ENCODE measurements at regions not wholly inside any gene's neighbourhood (a gene's known extent, or its start where the extent isn't known, plus 50 kb on each side); places are given as distances from the start of the nearest gene placed in this dataset.

GRCh38 chr10:130512936-130513335 is 376.7 kb downstream of the GLRX3 start (continued):
- TF ChIP-seq, protein P1, sequence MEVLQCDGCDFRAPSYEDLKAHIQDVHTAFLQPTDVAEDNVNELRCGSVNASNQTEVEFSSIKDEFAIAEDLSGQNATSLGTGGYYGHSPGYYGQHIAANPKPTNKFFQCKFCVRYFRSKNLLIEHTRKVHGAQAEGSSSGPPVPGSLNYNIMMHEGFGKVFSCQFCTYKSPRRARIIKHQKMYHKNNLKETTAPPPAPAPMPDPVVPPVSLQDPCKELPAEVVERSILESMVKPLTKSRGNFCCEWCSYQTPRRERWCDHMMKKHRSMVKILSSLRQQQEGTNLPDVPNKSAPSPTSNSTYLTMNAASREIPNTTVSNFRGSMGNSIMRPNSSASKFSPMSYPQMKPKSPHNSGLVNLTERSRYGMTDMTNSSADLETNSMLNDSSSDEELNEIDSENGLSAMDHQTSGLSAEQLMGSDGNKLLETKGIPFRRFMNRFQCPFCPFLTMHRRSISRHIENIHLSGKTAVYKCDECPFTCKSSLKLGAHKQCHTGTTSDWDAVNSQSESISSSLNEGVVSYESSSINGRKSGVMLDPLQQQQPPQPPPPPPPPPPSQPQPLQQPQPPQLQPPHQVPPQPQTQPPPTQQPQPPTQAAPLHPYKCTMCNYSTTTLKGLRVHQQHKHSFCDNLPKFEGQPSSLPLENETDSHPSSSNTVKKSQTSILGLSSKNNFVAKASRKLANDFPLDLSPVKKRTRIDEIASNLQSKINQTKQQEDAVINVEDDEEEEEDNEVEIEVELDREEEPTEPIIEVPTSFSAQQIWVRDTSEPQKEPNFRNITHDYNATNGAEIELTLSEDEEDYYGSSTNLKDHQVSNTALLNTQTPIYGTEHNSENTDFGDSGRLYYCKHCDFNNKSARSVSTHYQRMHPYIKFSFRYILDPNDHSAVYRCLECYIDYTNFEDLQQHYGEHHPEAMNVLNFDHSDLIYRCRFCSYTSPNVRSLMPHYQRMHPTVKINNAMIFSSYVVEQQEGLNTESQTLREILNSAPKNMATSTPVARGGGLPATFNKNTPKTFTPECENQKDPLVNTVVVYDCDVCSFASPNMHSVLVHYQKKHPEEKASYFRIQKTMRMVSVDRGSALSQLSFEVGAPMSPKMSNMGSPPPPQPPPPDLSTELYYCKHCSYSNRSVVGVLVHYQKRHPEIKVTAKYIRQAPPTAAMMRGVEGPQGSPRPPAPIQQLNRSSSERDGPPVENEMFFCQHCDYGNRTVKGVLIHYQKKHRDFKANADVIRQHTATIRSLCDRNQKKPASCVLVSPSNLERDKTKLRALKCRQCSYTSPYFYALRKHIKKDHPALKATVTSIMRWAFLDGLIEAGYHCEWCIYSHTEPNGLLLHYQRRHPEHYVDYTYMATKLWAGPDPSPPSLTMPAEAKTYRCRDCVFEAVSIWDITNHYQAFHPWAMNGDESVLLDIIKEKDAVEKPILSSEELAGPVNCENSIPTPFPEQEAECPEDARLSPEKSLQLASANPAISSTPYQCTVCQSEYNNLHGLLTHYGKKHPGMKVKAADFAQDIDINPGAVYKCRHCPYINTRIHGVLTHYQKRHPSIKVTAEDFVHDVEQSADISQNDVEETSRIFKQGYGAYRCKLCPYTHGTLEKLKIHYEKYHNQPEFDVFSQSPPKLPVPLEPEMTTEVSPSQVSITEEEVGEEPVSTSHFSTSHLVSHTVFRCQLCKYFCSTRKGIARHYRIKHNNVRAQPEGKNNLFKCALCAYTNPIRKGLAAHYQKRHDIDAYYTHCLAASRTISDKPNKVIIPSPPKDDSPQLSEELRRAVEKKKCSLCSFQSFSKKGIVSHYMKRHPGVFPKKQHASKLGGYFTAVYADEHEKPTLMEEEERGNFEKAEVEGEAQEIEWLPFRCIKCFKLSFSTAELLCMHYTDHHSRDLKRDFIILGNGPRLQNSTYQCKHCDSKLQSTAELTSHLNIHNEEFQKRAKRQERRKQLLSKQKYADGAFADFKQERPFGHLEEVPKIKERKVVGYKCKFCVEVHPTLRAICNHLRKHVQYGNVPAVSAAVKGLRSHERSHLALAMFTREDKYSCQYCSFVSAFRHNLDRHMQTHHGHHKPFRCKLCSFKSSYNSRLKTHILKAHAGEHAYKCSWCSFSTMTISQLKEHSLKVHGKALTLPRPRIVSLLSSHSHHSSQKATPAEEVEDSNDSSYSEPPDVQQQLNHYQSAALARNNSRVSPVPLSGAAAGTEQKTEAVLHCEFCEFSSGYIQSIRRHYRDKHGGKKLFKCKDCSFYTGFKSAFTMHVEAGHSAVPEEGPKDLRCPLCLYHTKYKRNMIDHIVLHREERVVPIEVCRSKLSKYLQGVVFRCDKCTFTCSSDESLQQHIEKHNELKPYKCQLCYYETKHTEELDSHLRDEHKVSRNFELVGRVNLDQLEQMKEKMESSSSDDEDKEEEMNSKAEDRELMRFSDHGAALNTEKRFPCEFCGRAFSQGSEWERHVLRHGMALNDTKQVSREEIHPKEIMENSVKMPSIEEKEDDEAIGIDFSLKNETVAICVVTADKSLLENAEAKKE (CRISPR knock-in tag; IDR thresholded peaks at IDR 0.05) = no peak
- TF ChIP-seq REST (IDR thresholded peaks at IDR 0.05; ENCODE audit: unreplicated experiment) (no peak), POLR2AphosphoS5 (IDR thresholded peaks at IDR 0.05; ENCODE audit: low read depth) (no peak), EZH2 (IDR thresholded peaks at IDR 0.05; ENCODE audit: low read depth, unreplicated experiment) (no peak)

DNA sequence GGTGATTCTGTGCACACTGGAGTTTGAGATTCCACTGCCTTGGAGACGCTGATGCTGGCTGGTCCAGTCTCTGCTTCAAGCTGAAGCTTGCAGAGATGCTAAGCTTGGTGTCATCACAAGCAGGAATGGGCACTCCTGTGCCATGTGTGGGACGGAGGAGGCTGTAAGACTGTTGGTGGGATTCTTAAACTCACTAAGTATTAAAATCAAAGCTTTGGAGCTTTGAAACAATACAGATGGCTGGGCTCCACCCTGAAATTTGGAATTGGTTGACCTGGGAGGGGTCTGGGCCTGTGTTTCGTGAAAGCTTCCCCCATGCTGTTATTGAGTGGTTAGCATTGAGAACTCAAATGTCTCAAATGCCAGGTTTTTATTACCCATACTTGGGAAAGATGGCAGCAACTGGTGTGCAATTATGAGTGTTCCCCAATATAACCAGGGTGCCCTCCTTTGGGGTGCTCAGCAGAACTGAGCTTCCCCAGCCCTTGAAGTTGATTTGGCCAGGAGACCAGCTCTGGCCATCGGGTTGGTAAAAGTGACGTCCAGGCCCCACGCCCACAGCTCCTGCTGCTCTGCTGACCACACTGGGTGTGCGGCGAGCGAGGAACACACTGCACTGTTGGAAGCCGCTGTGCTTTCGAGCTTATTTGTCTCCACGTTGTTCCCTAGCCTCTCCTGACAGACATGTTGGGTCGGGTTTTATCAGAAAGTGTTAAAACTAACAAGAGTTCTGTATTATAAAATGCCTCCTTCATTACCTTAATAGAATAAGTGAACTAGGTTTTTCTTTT is 377.7 kb downstream of the GLRX3 start:
- Histone ChIP-seq H3K9me2 (ENCODE audit: insufficient read depth) (no peaks in the 10 kb centered on the region), H3K36me3 (ENCODE audit: insufficient read depth) (0 out of 2 replicates have a peak, but pooled peaks cover 5% of the 10 kb centered on the region), H3K27me3 (ENCODE audit: insufficient read depth) (no peaks in the 10 kb centered on the region), H3K4me3 (no peak overlapping the region), H3K79me2 (replicated peaks; ENCODE audit: insufficient read depth) (no peaks in the 10 kb centered on the region), H4K20me1 (replicated peaks; ENCODE audit: insufficient read depth) (no peaks in the 10 kb centered on the region), H2AFZ (no peak overlapping the region), H3F3A (replicated peaks; ENCODE audit: low read depth) (no peaks in the 10 kb centered on the region), H3K4me2 (no peak overlapping the region), H3K4me1 (ENCODE audit: insufficient read depth) (no peaks in the 10 kb centered on the region), H3K27ac (ENCODE audit: low read depth) (no peak overlapping the region)
- no peak overlapping the region for H3K27ac Mint-ChIP-seq
- ATAC-seq (no peak), DNase-seq (ENCODE audit: low spot score) (no peak)
- H3K36me3 Mint-ChIP-seq (ENCODE audit: low read depth) = peaks cover 51% of the 10 kb centered on the region
- H3K9me3 Mint-ChIP-seq = peaks cover 98% of the 10 kb centered on the region
- H3K27me3 Mint-ChIP-seq (ENCODE audit: insufficient read depth, low read depth, poor library complexity) = peaks cover 5% of the 10 kb centered on the region
- no peak overlapping the region for H3K4me3 Mint-ChIP-seq
- H3K4me1 Mint-ChIP-seq = no peaks in the 10 kb centered on the region
- TF ChIP-seq CTCF (conservative IDR thresholded peaks at IDR 0.05; ENCODE audit: low read depth in 2 of 2) (no peak), EZH2phosphoT487 (IDR thresholded peaks at IDR 0.05; ENCODE audit: unreplicated experiment) (no peak)

Data from GM23338 (cell line).